ENCODE measurements at regions not wholly inside any gene's neighbourhood (a gene's known extent, or its start where the extent isn't known, plus 50 kb on each side); places are given as distances from the start of the nearest gene placed in this dataset.

DNA sequence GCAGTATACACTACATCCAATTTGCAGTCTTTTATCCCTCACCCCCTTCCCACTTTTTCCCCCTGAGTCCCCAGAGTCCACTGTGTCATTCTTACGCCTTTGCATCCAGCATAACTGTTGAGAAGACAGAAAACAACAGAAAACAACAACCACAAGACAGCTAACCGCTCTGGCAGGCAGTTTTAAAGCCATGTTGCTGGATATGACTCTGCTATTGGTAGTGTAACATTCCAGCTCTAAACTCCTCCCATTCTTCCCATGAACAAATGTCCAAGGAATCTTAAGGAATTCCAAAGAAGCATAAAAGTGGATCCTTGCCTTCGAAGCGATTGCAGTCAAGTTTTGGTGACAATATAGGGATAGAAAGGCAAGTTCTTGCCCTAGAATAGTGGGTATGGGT is 599.1 kb downstream of the NYAP2 start:
- TF ChIP-seq POLR2A (IDR thresholded peaks at IDR 0.05; ENCODE audit: low read depth, low read length) (no peak), POLR2AphosphoS5 (IDR thresholded peaks at IDR 0.05; ENCODE audit: low read depth, low read length) (no peak)

Data from GM12892 (cell line).